ENCODE measurements at regions not wholly inside any gene's neighbourhood (a gene's known extent, or its start where the extent isn't known, plus 50 kb on each side); places are given as distances from the start of the nearest gene placed in this dataset.

GRCh38 chr12:67002720-67003119 is 266.4 kb upstream of the CAND1 start:
- no peak overlapping the region for H2AFZ ChIP-seq (ENCODE audit: low read length)
- no peaks in the 10 kb centered on the region for H4K20me1 ChIP-seq (ENCODE audit: control insufficient read depth, insufficient read depth, insufficient read length)
- no peak overlapping the region for H3K56ac ChIP-seq (ENCODE audit: insufficient read length, low read depth, low read length)
- no peaks in the 10 kb centered on the region for H3K27me3 ChIP-seq (ENCODE audit: insufficient read depth, low read length)
- Mint-ChIP-seq H3K9me3 (no peaks in the 10 kb centered on the region; a peak in 1 of 5 replicates), H3K27me3 (ENCODE audit: low read depth) (no peaks in the 10 kb centered on the region), H3K4me1 (peaks cover 0 to 10% of the 10 kb centered on the region in 2 experiments; a peak in 2 of 4 replicates), H3K36me3 (ENCODE audit: insufficient read depth in 1 of 3, low read depth in 3 of 3) (no peaks in the 10 kb centered on the region), H3K27ac (no peak overlapping the region), H3K4me3 (no peak overlapping the region)
- H4K91ac ChIP-seq (ENCODE audit: insufficient read length, low read depth, low read length) = no peak overlapping the region
- TF ChIP-seq CTCF (conservative IDR thresholded peaks at IDR 0.05) = no peak
- no peak overlapping the region for H3K23ac ChIP-seq (ENCODE audit: insufficient read length, low read depth, low read length)
- H3K79me1 ChIP-seq (ENCODE audit: insufficient read depth, low read depth, low read length, poor library complexity, severe bottlenecking) = peaks cover 3% of the 10 kb centered on the region
- WGBS (ENCODE audit: extremely low coverage, insufficient read length, low lambda C conversion rate) = no CpG with 5 or more reads among the region's 2 CpGs
- no peak for DNase-seq
- H2BK5ac ChIP-seq (ENCODE audit: insufficient read length, low read length) = no peak overlapping the region
- H3T11ph ChIP-seq (ENCODE audit: low read length) = no peak overlapping the region
- no peak overlapping the region for H3K4ac ChIP-seq (ENCODE audit: low read depth, low read length)
- H2BK12ac ChIP-seq (ENCODE audit: insufficient read length, low read depth, low read length) = no peak overlapping the region
- H3K4me1 ChIP-seq (ENCODE audit: insufficient read depth, low read length) = no peaks in the 10 kb centered on the region
- H3K9ac ChIP-seq (ENCODE audit: extremely low read depth, insufficient read length, low read length) = no peak overlapping the region
- no peaks in the 10 kb centered on the region for H3K79me2 ChIP-seq (ENCODE audit: insufficient read depth, low read length)
- H4K8ac ChIP-seq (replicated peaks; ENCODE audit: insufficient read length, low read depth, low read length) = no peak overlapping the region
- no peak overlapping the region for H2BK20ac ChIP-seq (ENCODE audit: low read depth, low read length, poor library complexity, severe bottlenecking)
- no peak overlapping the region for H3K27ac ChIP-seq (ENCODE audit: insufficient read length, low read depth, low read length)
- H3K14ac ChIP-seq (ENCODE audit: insufficient read depth, low read length) = no peak overlapping the region
- H3K4me2 ChIP-seq (ENCODE audit: insufficient read depth, insufficient read length, low read length) = no peak overlapping the region
- no peak overlapping the region for H4K5ac ChIP-seq (ENCODE audit: insufficient read length, low read depth, low read length)
- no peak overlapping the region for H2AK5ac ChIP-seq (ENCODE audit: insufficient read length, low read length)
- H2BK15ac ChIP-seq (ENCODE audit: low read depth, low read length) = no peak overlapping the region
- H3K9me3 ChIP-seq (ENCODE audit: control insufficient read depth, low read depth, low read length) = no peaks in the 10 kb centered on the region
- H3K18ac ChIP-seq (ENCODE audit: insufficient read length, low read depth, low read length) = no peak overlapping the region
- H3K23me2 ChIP-seq (ENCODE audit: insufficient read length, low read depth, low read length, poor library complexity, severe bottlenecking) = no peaks in the 10 kb centered on the region
- no peak overlapping the region for H2BK120ac ChIP-seq (ENCODE audit: low read depth, low read length, poor library complexity, severe bottlenecking)
